ENCODE measurements at regions not wholly inside any gene's neighbourhood (a gene's known extent, or its start where the extent isn't known, plus 50 kb on each side); places are given as distances from the start of the nearest gene placed in this dataset.
"Not testable (repeated sequence)": the region's sequence is repeated elsewhere in the genome, so short reads cannot be mapped to it uniquely, and the experiment has no call there.

DNA sequence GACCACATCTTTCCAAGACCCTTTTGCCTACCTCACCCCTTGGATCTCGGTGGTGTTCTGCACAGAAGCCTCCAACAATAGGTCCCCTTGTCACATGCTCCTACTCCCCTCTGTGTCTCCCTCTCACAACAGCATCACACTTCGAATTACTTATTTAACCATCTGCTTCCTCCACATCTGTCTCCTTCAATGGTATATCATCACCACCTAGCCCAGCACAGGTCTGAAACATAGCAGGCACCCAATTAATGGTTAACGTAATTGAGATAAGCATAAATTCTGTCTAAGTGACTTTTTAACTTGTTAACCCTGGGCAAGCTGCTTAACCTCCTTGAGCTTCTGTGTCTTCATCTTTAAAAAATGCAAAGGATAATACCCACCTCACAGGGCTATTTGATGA is 100.3 kb upstream of the BARHL2 start:
- POLR2A ChIA-PET, result interaction anchor here (0.7 kb wide), 1 partner anchor 1909 kb away, joined by 3 read pairs; no protein-coding TSS in a partner anchor
- no peaks in the 10 kb centered on the region for H3K36me3 Mint-ChIP-seq
- ATAC-seq, result no peak
- no peak overlapping the region for H3K4me3 Mint-ChIP-seq
- TF ChIP-seq STAT6 (CRISPR knock-in tag; conservative IDR thresholded peaks at IDR 0.05; ENCODE audit: low read depth) (no peak), HMGXB4 (CRISPR knock-in tag; IDR thresholded peaks at IDR 0.05) (no peak)
- TF ChIP-seq, protein P1, sequence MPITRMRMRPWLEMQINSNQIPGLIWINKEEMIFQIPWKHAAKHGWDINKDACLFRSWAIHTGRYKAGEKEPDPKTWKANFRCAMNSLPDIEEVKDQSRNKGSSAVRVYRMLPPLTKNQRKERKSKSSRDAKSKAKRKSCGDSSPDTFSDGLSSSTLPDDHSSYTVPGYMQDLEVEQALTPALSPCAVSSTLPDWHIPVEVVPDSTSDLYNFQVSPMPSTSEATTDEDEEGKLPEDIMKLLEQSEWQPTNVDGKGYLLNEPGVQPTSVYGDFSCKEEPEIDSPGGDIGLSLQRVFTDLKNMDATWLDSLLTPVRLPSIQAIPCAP (CRISPR knock-in tag; IDR thresholded peaks at IDR 0.05), result no peak
- TF ChIP-seq, protein P2, sequence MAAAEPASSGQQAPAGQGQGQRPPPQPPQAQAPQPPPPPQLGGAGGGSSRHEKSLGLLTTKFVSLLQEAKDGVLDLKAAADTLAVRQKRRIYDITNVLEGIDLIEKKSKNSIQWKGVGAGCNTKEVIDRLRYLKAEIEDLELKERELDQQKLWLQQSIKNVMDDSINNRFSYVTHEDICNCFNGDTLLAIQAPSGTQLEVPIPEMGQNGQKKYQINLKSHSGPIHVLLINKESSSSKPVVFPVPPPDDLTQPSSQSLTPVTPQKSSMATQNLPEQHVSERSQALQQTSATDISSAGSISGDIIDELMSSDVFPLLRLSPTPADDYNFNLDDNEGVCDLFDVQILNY (CRISPR knock-in tag; IDR thresholded peaks at IDR 0.05), result no peak
- CTCF ChIA-PET, result no interaction called here
- H3K27ac Mint-ChIP-seq, result no peak overlapping the region
- no peaks in the 10 kb centered on the region for H3K9me3 Mint-ChIP-seq
- H3K4me1 Mint-ChIP-seq, result no peaks in the 10 kb centered on the region
- H3K27me3 Mint-ChIP-seq (ENCODE audit: low read depth), result no peaks in the 10 kb centered on the region
- no peak for DNase-seq (ENCODE audit: low spot score)

GRCh38 chr1:90812237-90812636 is 95.1 kb upstream of the BARHL2 start:
- H3K4me3 Mint-ChIP-seq; H3K27ac Mint-ChIP-seq; H3K9me3 Mint-ChIP-seq; DNase-seq (ENCODE audit: low spot score); POLR2A ChIA-PET; ATAC-seq; H3K36me3 Mint-ChIP-seq: not testable (repeated sequence)
- CTCF ChIA-PET, result interaction anchor here (0.6 kb wide), 1 partner anchor 197 kb away, joined by 3 read pairs; no protein-coding TSS in a partner anchor
- Mint-ChIP-seq H3K27me3 (ENCODE audit: low read depth) (peaks cover 41% of the 10 kb centered on the region), H3K4me1 (peaks cover 16% of the 10 kb centered on the region)

DNA sequence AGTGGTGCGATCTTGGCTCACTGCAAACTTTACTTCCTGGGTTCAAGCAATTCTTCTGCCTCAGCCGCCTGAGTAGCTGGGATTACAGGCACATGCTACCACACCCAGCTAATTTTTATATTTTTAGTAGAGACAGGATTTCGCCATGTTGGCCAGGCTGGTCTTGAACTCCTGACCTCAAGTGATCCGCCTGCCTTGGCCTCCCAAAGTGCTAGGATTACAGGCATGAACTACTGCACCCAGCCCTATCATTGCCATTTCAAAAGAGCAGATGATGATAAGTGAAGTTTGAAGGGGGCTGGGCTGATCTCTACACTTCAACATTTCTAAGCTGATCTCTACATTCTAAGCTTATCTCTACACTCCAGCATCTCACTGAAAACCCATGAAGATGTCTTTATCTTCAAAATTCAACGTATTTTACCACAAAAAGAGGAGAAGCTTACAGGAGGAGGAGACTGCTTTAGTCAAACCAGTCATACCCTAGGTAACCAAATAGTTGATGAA is 94.4 kb upstream of the BARHL2 start:
- ATAC-seq; H3K9me3 Mint-ChIP-seq; H3K27ac Mint-ChIP-seq; DNase-seq (ENCODE audit: low spot score); H3K36me3 Mint-ChIP-seq; H3K4me3 Mint-ChIP-seq: not testable (repeated sequence)
- peaks cover 47% of the 10 kb centered on the region for H3K27me3 Mint-ChIP-seq (ENCODE audit: low read depth)
- H3K4me1 Mint-ChIP-seq, result peaks cover 16% of the 10 kb centered on the region
- CTCF ChIA-PET, result interaction anchor here (0.6 kb wide), 1 partner anchor 197 kb away, joined by 3 read pairs; no protein-coding TSS in a partner anchor
- POLR2A ChIA-PET, result interaction anchor here (0.7 kb wide), 1 partner anchor 690 kb away, joined by 3 read pairs; no protein-coding TSS in a partner anchor

DNA sequence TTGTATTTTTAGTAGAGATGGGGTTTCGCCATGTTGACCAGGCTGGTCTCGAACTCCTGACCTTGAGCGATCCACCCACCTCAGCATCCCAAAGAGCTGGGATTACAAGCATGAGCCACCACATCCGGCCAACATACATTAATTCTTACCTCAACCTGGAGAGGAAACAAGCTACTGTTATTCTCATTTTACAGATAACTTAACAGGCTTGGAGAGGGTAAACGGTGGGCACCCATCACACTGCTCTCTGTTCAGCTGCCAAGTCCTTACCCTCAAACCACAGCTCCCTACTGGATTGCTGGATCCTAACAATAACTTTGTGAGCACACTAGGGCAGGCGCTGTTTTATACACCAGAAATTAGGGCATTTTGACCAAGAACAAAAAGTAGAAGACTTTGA is 93.6 kb upstream of the BARHL2 start:
- ChIA-PET POLR2A (interaction anchor here (0.7 kb wide), 1 partner anchor 690 kb away, joined by 3 read pairs; no protein-coding TSS in a partner anchor), CTCF (no interaction called here)
- H3K27ac Mint-ChIP-seq, result no peak overlapping the region
- H3K27me3 Mint-ChIP-seq (ENCODE audit: low read depth), result peaks cover 47% of the 10 kb centered on the region
- ATAC-seq (no peak), DNase-seq (ENCODE audit: low spot score) (no peak)
- no peaks in the 10 kb centered on the region for H3K9me3 Mint-ChIP-seq
- peaks cover 16% of the 10 kb centered on the region for H3K4me1 Mint-ChIP-seq
- TF ChIP-seq RELA (CRISPR knock-in tag; IDR thresholded peaks at IDR 0.05; ENCODE audit: borderline replicate concordance), result no peak
- TF ChIP-seq ZNF219 (CRISPR knock-in tag; IDR thresholded peaks at IDR 0.05; ENCODE audit: borderline replicate concordance), result no peak
- TF ChIP-seq HMGA2 (CRISPR knock-in tag; IDR thresholded peaks at IDR 0.05), result no peak
- no peak for TF ChIP-seq IRF2 (CRISPR knock-in tag; IDR thresholded peaks at IDR 0.05; ENCODE audit: borderline replicate concordance, low read depth)
- TF ChIP-seq KAT7 (CRISPR knock-in tag; IDR thresholded peaks at IDR 0.05; ENCODE audit: borderline replicate concordance), result no peak
- TF ChIP-seq ZNF317 (CRISPR knock-in tag; IDR thresholded peaks at IDR 0.05; ENCODE audit: borderline replicate concordance, low read depth), result no peak
- TF ChIP-seq USF2 (CRISPR knock-in tag; IDR thresholded peaks at IDR 0.05), result no peak
- no peak for TF ChIP-seq ETV6 (CRISPR knock-in tag; IDR thresholded peaks at IDR 0.05)
- no peak for TF ChIP-seq TEAD4 (CRISPR knock-in tag; IDR thresholded peaks at IDR 0.05)
- no peak for TF ChIP-seq SOX15 (CRISPR knock-in tag; IDR thresholded peaks at IDR 0.05)
- no peak for TF ChIP-seq CREM (CRISPR knock-in tag; IDR thresholded peaks at IDR 0.05)
- TF ChIP-seq, protein P3, sequence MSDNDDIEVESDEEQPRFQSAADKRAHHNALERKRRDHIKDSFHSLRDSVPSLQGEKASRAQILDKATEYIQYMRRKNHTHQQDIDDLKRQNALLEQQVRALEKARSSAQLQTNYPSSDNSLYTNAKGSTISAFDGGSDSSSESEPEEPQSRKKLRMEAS (CRISPR knock-in tag; IDR thresholded peaks at IDR 0.05), result no peak
- no peaks in the 10 kb centered on the region for H3K36me3 Mint-ChIP-seq
- H3K4me3 Mint-ChIP-seq, result no peak overlapping the region
